GM11168 (cell line): ENCODE measurements at regions not wholly inside any gene's neighbourhood (a gene's known extent, or its start where the extent isn't known, plus 50 kb on each side); places are given as distances from the start of the nearest gene placed in this dataset.

Source experiments
- in situ Hi-C: fragments of 300-500 bp; cut with MboI; formaldehyde crosslinking; loops from one replicate; pipeline ENCODE4 v1.12.0; 2022; ENCODE audit warnings: low sequenced_read_pairs; ENCODE audit not compliant: unreplicated experiment

DNA sequence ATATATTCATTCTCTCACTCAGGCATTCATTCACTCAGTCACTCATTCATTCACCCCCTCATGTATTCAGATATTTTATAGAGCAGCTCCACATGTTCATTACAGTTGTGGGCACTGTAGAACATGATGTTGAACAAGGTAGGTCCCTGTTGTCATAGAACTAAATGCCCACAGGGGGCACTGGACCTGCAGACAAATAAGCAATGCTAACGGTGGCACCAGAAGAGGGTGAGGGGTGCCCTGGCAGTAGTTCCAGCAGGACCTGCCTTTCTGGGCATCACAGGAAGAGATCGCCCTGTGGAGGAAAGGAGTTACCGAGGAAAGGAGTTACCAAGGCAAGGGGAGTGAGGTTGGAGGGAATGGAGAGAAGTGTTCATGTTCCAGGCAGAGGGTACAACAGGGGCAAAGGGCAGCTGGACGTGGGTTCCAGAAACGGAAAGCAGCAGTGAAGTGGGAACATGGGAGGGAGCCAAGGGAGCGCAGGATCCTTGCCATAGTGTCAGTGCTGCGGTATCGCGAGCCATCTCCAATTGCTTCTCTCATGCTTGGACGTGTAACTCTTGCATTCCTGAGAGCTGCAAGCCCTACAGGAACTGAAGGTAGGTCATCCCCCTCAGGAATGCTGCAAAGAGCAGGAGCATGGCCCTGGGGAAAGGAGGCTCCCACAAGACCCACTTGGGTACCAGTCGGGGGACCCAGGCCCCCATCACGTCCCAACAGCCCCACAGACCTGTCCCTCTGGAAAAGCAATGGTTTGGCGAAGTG, 128.2 kb downstream of the EDN3 start:
- in situ Hi-C loops: no loop called here

DNA sequence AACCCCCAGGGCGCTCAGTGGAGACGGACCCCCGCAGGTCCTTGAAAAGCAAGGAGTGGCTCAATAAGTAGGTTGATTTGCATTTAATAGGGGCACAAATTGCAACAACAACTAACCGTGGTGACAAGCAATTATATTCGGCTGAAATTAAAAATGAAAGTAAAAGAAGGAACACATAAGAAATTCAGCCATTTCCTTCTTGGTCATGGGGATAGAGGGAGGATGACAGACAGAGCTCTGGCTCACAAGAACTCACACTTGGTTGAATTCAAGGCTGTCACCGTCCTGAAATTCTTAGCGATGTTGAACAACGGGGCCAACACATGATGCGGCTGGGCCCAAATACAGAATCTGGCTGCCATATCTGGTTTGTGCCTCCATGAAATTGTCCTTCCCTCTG, 129.0 kb downstream of the EDN3 start:
- in situ Hi-C loops: no loop called here

DNA sequence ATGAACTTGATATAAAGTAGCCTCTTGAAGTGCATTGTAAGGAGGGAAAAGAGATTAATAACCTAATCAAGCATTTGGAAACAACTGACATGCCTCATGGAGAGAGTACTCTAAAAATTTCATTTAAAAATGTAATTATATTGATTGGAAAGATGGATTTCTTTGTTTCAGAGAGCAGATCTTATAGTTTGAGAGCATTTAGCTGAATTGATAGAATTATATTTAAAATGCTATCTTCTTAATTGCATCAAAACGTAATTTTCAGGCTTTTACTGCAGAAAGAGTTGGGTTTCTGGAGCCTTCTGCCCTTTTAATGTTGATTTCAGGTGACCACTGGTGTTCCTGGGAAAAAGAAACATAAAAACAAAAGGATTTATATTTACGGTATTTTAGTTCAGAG, 130.6 kb downstream of the EDN3 start:
- in situ Hi-C loops: no loop called here

DNA sequence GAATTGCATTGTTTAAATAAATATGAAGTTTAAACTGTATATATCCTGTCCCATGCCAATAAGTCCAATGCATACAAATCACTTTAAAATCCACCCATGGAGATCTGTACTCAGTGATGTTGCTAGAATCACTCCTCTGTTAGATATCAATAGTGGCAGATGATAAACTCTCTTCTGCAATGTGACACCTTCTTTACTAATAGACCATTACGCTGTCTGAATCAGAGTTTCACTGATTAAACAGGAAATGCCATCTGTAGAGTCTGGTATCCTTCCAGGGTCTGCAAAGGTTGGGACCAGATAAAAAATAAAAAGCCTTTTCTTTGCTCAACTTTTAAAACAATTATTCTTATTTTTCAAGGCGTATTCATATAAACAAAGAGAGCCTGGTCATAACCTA, 134.5 kb downstream of the EDN3 start:
- in situ Hi-C loops: no loop called here

DNA sequence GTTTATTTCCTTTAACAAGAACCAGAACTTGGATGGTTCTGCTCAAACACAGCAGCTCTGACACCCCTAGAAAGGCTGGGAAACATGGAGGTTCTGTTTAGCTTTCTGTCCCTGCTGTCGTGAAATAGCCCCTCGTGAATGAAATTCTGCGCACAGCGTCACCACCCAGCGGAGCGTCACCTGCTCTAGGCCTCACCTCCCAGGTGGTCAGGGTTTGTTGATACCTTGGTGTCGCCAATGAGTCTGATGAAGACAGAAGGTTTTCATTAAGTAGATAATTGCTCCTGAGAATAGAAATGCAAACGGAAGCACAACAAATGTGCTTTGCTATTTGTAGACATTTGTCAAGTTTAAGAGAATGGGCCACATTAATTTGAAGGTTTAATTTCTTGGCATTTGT, 135.1 kb downstream of the EDN3 start:
- in situ Hi-C loops: no loop called here

DNA sequence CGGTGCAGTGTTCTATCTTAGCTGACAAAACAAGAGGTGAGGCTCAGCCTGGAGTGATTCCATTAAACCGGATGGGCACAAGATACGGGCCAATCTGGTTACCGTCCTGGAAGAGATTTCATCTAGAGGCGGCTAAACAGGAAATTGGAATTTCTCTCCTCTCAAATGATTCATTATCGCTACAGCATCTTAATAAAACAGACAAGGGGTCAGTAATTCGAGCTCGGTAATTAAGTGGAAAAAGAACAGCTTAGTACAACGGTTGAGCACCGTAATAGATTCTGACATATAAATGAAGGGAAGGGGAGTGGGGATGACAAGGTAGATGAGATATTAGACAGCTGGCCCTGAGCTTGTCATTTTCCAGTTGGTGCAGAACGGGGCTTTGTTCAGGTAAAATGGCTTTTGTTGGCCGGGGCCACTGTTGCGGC, 137.2 kb downstream of the EDN3 start:
- in situ Hi-C loops: no loop called here

DNA sequence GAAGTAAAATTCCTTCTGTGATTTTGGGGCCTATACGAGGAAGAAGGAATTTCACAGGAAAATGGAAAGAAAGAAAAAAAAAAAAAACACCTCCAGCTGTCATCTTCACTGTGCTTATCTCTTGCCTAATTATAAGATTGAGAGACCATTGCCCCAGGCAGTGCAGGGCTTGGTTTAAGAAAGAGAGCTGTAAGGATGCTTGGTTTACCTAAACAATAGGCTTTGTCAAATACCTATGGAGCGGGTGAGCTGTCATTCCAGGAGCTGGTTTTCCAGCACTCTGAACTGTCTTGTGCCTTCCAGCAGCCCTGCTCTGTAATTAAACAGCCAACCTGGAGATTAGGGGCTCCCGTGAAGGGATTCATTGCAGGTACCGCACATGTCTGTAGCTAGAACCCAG, 137.8 kb downstream of the EDN3 start:
- in situ Hi-C loops: no loop called here

DNA sequence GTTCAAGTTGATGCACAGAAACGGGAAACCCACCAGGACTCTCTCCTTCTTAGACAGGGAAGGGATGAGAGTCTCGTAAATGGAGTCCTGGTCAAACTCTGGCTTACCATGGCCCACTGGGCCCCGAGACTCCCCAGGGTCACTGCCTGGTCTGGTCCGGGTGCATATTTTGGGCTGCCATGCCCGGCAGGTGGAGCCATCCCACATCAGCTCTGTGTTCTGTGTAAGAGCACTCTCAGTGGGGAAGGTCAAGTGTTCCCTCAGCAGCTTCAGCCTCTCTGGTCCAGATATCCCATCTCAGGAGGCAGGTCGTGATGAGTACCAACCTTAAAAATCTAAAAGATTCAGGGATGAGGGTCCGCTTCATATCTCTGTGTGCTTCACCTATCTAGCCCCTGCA, 138.8 kb downstream of the EDN3 start:
- in situ Hi-C loops: no loop called here

DNA sequence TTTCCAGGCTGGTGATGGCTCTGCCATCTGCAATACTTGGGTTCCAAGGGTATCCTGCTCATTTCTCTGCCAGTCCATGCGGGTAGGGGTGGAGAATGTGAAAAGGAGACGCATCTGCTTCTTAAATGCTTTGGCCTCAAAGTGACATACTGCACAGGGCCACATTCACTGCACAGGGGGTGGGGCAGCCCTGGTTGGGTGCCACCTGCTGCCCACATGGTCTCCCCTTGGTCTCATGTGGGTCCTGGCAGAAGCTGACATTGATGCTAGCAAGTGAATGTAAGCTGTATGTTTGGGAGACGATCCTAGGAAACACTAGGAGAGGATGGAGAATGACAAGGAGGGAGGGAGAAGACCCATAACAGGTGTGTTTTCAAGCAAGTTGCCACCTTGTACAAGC, 140.9 kb downstream of the EDN3 start:
- in situ Hi-C loops: no loop called here

DNA sequence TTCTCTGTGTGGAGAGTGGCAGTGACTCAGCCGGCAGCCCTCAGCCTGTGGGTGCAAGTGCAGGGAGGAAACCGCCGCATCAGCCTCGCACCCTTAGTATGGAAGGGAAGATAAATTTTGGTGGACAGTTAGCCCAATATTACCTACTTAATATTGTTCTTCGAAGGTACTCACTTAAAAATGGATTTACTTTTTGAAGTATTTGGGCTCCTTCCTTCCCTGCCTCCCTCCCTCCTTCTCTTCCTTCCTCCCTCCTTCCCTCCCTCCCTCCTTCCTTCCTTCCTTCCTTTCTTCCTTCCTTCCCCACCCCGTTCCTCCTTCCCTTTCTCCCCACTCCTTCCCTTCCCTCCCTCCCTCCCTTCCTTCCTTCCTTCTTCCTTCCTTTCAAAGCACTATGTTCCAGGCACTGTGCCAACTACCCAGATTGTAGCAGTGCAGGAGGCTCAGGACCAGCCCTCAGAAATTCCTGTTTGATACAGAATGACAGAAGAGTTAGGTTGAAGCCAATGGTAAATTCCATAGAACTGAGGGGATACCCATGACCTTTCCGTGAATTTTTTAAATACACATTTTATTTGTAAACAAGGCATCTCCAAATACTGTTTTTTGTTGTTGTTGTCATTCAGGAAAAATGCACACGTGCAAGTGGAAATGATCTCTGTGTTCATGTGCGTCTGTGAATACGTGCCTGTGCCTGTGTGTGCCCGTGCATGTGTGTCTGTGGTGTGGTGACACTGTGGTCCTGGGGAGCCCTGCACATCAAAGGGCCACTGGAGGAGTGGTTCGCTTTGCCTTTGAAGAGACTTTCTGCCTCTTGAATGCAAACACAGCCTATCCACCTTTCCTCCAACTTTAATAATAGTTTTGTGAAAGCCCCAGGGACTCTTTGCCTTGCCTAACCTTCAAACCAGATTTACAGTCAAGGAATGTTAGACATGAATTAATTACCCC, 141.7 kb downstream of the EDN3 start:
- in situ Hi-C loops: no loop called here

DNA sequence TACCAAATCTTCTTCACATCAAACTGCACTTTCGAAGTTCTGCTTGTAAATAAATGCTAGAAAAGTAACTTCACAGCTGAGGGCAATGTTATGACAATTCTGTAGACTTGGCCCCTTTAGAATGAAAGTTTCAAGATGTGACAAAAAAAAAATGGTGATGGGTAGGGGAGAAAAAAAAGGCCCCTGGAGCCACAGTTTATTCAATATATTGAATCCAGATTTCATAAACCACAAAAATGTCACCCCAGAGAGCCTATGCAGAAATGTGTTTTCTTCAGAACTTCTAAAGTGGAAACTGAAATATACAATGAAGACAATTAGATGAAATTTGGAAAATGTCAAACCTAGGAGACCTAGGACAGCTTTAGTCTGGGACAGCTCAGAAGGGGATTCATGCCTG, 143.1 kb downstream of the EDN3 start:
- in situ Hi-C loops: no loop called here

DNA sequence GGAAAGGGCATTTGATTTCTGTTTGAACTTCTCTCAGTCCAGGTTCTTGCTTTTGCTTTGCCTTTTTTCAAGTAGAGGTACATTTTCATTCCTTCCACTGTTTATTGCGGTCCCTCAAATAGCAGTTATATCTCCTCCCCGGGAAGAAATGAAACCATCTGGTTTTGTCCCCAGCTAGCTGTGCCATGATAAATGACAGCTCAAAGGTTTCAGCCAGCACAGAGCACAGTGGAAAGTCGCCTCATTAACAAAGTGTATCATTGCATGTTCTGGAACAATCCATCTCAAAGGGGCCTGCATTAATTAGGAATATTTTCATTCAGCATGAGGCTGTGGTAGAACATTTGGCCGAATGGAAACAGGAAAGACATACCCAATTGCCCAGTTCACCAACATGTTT, 146.0 kb downstream of the EDN3 start:
- in situ Hi-C loops: no loop called here

DNA sequence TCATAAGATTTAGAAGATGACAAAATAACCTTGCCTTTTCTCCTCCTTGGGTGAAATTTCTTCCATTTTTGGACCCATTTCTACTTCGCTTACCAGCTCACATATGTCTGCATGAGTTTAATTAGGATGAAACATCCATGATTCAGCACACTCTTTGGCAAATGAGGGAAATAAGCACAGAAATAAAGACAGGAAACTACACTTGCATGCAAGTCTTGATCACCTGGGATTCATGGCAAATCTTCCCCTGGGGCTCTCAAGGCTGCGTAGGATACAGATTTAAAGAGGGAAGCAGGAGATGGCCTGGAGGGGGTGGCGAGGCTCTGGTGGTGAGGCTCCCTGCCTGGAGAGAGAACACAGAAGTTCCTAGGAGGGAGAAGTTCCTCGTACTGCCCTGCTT, 147.8 kb downstream of the EDN3 start:
- in situ Hi-C loops: no loop called here

DNA sequence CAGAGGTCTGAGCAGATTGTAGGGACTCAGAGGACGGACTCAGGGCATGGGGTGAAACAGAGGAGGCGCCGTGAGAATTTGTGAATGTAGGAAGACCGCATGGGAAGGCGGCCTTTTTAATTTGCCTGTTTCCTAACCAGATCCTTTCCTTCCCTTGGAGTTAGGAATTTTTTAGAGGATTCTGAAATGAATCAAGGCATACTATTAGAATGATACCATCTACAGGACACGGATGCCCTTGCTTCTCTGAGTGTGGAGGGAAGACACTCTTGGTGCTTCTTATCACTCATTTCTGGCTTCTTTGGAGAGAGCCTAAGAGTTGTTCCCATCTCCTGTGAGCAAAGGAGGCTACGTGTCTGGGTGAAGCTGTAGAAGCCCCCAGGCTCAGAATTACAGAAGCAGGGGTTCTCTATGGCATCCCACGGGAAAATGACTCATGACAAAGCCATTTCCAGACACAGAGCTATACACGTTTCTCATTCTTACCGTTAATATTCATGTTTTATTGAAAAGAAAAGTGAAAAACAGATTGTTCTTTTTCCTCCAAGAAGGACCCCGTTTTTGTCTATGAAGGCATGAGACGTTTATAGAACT, 148.5 kb downstream of the EDN3 start:
- in situ Hi-C loops: no loop called here

DNA sequence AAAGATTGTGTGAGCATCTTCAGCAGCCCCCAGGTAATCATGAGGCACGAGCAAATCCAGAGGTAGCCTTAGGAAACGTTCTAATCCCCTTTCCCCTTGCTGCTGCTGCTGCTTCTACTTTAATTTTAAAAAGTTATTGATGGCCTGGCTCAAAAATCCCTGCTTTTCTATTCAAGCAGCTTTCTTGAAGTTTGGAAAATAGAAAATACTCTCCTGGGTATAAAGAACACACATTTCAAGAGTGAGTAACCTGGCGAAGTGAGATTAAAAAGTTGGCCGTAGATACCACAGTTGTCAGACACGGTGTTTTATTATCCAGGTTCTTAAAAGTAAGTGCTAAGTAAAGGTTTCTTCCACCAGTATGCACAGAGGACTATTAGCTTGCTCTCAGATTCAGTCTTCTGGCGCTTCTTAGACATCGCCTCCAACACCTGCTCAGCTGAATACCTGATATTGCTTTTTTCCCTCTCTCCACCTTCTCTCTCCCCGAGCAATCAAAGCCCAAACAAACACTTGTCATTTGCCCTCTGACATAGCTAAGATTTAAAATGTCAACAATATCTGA, 150.7 kb downstream of the EDN3 start:
- in situ Hi-C loops: no loop called here

DNA sequence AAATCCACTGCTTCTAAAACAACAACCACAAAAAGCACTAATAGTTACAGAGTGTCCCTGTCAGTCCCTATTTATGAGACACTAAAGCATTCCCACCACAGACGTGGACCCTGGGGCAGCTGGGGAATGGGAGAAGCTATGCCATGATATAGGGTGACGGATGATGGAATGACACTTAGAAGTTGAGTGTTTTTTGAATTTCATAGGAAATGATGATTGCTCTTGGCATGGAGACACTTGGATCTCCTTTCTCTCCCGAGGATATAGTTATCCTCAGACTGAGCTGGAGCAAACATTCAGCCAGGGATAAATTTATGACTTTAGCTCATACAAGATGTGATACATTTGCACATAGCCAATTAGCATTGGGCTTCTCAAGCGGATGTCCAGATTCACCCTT, 151.2 kb downstream of the EDN3 start:
- in situ Hi-C loops: no loop called here

DNA sequence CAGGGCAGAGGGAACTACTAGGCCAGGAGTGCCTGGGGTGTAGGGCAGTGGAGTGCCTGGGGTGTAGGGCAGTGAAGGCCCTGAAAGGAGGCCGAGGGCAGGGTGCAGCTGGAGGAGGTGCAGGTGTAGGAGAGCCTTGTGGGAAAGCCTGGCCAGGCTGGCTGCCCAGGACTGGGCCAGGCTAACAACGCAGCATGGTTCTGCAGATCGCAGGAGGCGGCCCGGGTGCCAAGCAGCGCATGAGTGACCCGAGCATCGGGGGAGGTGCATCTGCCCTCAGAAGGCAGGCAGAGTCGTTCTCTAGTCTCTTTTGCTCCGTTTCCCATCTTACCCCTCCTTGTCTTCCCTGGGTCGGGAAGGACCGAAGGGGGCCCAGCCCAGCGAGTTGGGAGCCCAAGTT, 151.5 kb upstream of the PHACTR3 start:
- in situ Hi-C loops: no loop called here

DNA sequence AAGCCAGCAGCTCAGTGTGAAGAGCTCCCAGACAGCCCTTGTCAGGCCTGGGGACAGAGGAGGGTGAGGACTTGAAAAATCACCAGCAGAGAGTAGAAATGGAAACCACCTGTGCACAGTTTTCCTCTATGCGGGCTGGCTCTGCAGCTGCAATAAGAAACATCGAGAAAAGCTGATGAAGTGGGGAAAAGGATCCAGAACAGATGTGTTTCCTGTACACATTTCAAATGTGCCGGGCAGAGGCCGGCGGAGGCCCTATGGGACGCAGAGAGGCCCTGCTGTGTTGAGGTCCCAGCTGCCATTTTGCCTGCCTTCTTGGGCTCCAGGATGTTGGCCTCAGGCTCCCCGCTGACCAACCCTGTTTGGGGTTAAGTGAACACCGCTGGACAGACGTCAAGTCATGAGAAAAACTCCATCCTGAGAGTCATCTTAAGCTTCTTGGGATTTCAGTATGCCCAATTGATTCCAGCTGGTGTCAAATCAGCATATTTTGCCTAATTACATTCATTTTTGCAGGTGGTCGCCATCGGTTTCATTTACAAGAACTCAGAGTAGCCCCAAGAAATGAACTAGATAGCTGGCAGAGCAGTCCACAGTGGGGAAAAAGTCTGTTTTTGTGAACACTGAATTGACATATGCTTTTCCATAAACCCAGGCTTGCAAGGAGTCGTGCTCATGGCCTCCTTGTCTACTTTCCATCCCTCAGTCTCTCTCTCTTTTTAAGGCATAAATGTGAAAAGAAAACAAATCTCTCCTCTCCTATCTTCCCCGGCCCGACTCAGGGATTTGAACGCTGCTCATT, 150.4 kb upstream of the PHACTR3 start:
- in situ Hi-C loops: no loop called here

DNA sequence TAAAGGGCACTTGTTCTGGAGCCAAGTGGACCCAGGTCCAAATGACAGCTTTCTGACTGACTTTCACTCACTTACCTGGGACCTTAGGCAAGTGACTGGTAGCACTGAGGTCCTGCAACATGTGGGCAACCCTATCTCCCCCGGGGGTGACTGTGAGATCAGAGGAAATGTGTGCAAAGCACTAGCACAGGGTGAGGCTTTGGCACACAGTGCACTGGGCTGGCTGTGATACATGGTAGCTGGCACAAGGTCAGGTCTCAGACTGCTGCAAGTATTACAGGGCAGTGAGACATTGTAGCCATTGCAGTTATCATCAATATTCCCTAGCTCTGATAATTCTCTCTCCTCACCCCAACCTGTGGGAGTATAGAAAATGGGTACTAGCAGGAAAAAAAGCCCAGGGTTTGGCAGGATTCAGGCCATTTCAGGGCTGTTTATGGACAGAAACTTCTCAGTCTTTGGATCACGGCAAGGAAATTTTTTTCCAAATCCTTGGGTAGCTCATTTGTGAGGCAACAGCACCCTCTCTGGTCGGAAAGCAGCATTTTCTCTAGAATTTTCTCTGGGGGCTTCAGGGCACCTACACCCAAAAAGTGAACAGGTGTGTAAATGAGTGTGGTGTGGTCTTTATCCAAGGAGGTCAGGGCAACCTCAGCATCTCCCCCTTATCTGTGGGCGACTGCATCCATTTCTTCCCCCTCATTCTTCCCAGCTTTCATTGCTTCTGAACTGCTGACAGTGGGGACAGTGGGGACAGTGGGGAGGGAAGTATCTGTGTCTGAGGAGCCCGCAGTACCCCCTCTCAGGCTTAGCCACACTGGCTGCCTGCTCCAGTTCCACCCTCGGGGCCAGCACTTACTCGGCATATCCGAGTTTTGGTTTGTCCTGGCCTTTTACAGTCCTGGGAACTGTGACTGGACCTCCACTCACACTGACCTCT, 148.7 kb upstream of the PHACTR3 start:
- in situ Hi-C loops: no loop called here
